ENCODE measurements at regions not wholly inside any gene's neighbourhood (a gene's known extent, or its start where the extent isn't known, plus 50 kb on each side); places are given as distances from the start of the nearest gene placed in this dataset.
A peak's percentile ranks its signal among the peaks of the same experiment; 100 is the strongest.

DNA sequence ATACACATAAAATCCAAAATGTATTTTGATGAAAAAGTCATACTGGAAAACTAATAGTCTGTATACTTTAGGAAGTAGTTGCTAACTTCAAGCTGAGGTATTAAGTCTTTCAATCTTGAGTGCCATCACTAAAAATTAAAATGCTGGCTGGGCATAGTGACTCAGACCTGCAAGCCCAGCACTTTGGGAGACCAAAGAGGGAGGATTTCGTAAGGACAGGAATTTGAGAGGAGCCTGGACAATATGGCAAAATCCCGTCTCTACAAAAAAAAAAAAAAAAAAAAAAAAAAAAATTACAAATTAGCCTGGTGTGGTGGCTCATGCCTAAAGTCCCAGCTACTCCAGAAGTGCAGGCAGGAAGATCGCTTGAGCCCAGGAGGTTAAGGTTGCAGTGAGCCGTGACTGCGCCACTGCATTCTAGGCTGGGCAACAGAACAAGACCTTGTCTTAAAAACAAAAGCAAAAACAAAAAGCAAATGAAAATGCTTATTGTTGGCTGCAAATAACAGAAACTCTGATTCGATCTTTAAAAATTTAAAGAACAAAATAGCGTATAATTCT lies 1994.2 kb upstream of the PCDH20 start:
- no peak overlapping the region for H2BK20ac ChIP-seq (ENCODE audit: low read depth, low read length, poor library complexity, severe bottlenecking)
- H3K9ac ChIP-seq (ENCODE audit: extremely low read depth, insufficient read length, low read length): no peak overlapping the region
- H3K79me2 ChIP-seq (ENCODE audit: insufficient read depth, low read length): no peaks in the 10 kb centered on the region
- no peak overlapping the region for H3K23ac ChIP-seq (ENCODE audit: insufficient read length, low read depth, low read length)
- no peak overlapping the region for H4K8ac ChIP-seq (replicated peaks; ENCODE audit: insufficient read length, low read depth, low read length)
- H3K27ac Mint-ChIP-seq: peak overlapping the region in 1 of 3 experiments; percentile 55; a peak in 1 of 7 replicates
- H3K23me2 ChIP-seq (ENCODE audit: insufficient read length, low read depth, low read length, poor library complexity, severe bottlenecking): no peaks in the 10 kb centered on the region
- no peak overlapping the region for H3K4me2 ChIP-seq (ENCODE audit: insufficient read depth, insufficient read length, low read length)
- H3K79me1 ChIP-seq (ENCODE audit: insufficient read depth, low read depth, low read length, poor library complexity, severe bottlenecking): no peaks in the 10 kb centered on the region
- no peaks in the 10 kb centered on the region for H4K20me1 ChIP-seq (ENCODE audit: control insufficient read depth, insufficient read depth, insufficient read length)
- H3K27me3 Mint-ChIP-seq (ENCODE audit: low read depth): no peaks in the 10 kb centered on the region
- H3K14ac ChIP-seq (ENCODE audit: insufficient read depth, low read length): no peak overlapping the region
- no peak overlapping the region for H3K27ac ChIP-seq (ENCODE audit: insufficient read length, low read depth, low read length)
- no peak overlapping the region for H3T11ph ChIP-seq (ENCODE audit: low read length)
- H3K18ac ChIP-seq (ENCODE audit: insufficient read length, low read depth, low read length): no peak overlapping the region
- H3K9me3 ChIP-seq (ENCODE audit: control insufficient read depth, low read depth, low read length): no peaks in the 10 kb centered on the region
- no peak overlapping the region for H2BK12ac ChIP-seq (ENCODE audit: insufficient read length, low read depth, low read length)
- no peak overlapping the region for H2BK15ac ChIP-seq (ENCODE audit: low read depth, low read length)
- no peaks in the 10 kb centered on the region for H3K4me1 ChIP-seq (ENCODE audit: insufficient read depth, low read length)
- no peak for DNase-seq
- no peak overlapping the region for H3K4me3 Mint-ChIP-seq
- H3K36me3 Mint-ChIP-seq (ENCODE audit: insufficient read depth in 1 of 3, low read depth in 3 of 3): peaks cover 0 to 7% (median 3%) of the 10 kb centered on the region in 3 experiments; a peak in 4 of 7 replicates
- peaks cover 4 to 5% of the 10 kb centered on the region in 2 experiments; a peak in 4 of 5 replicates for H3K9me3 Mint-ChIP-seq
- H4K5ac ChIP-seq (ENCODE audit: insufficient read length, low read depth, low read length): no peak overlapping the region
- H2BK5ac ChIP-seq (ENCODE audit: insufficient read length, low read length): no peak overlapping the region
- H3K4ac ChIP-seq (ENCODE audit: low read depth, low read length): no peak overlapping the region
- no peak overlapping the region for H2AK5ac ChIP-seq (ENCODE audit: insufficient read length, low read length)
- H2BK120ac ChIP-seq (ENCODE audit: low read depth, low read length, poor library complexity, severe bottlenecking): no peak overlapping the region
- peaks cover 8 to 9% of the 10 kb centered on the region in 2 experiments for H3K4me1 Mint-ChIP-seq
- no peak overlapping the region for H3K56ac ChIP-seq (ENCODE audit: insufficient read length, low read depth, low read length)
- no CpG with 5 or more reads among the region's 7 CpGs for WGBS (ENCODE audit: extremely low coverage, insufficient read length, low lambda C conversion rate)
- no peak overlapping the region for H4K91ac ChIP-seq (ENCODE audit: insufficient read length, low read depth, low read length)
- no peak for TF ChIP-seq CTCF (conservative IDR thresholded peaks at IDR 0.05)
- no peak overlapping the region for H2AFZ ChIP-seq (ENCODE audit: low read length)
- H3K27me3 ChIP-seq (ENCODE audit: insufficient read depth, low read length): no peaks in the 10 kb centered on the region
